ENCODE measurements at regions not wholly inside any gene's neighbourhood (a gene's known extent, or its start where the extent isn't known, plus 50 kb on each side); places are given as distances from the start of the nearest gene placed in this dataset.

DNA sequence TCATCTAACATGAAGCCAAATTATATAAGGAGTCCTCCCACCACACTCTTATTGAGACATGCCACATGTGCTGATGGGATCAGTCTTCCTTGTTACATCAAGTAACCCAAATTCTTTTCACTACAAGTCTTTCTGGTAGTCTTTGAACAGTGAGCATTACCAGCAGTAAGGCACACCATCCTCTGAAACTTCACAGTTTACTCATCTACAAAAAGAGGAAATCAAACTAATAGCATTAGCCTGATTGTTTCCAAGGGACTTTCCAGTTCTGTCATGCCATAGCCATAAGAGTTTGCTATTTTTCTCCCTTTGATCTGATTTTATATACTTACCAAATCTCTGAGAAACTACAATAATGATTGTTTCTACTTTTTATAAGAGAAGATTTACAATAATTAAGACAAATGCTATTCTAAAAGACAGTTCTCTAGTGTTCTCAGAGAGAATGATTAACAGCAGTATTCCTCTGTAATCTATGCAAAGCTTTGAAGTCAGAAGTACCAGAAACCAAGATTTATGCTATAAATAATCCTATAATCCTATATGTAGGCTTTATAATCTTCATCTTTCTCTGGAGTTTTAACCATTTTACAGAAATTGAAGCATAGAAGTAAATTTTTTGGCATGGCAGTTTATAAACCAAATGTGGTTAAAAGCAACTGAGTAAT, 166.2 kb upstream of the ACO1 start:
- Mint-ChIP-seq H3K27me3 (ENCODE audit: low read depth) (no peaks in the 10 kb centered on the region), H3K9me3 (peaks cover 17% of the 10 kb centered on the region), H3K4me3 (no peak overlapping the region), H3K4me1 (peaks cover 6% of the 10 kb centered on the region), H3K27ac (no peak overlapping the region), H3K36me3 (ENCODE audit: low read depth) (no peaks in the 10 kb centered on the region)
- TF ChIP-seq CTCF (IDR thresholded peaks at IDR 0.05; ENCODE audit: unreplicated experiment in 3 of 3), result no peak

GRCh38 chr9:32220750-32221149, 163.7 kb upstream of the ACO1 start:
- Mint-ChIP-seq H3K4me1 (peaks cover 6% of the 10 kb centered on the region), H3K4me3 (no peak overlapping the region), H3K27me3 (ENCODE audit: low read depth) (no peaks in the 10 kb centered on the region), H3K27ac (no peak overlapping the region), H3K9me3 (peaks cover 10% of the 10 kb centered on the region), H3K36me3 (ENCODE audit: low read depth) (no peaks in the 10 kb centered on the region)
- TF ChIP-seq CTCF (IDR thresholded peaks at IDR 0.05; ENCODE audit: unreplicated experiment in 3 of 3), result no peak

- Mint-ChIP-seq H3K4me1 (no peaks in the 10 kb centered on the region), H3K27ac (no peak overlapping the region), H3K36me3 (ENCODE audit: low read depth) (no peaks in the 10 kb centered on the region), H3K9me3 (peaks cover 14% of the 10 kb centered on the region), H3K4me3 (no peak overlapping the region), H3K27me3 (ENCODE audit: low read depth) (no peaks in the 10 kb centered on the region)
- no peak for TF ChIP-seq CTCF (IDR thresholded peaks at IDR 0.05; ENCODE audit: unreplicated experiment in 3 of 3)
Observed at GRCh38 chr9:32234451-32234850, 150.0 kb upstream of the ACO1 start.

DNA sequence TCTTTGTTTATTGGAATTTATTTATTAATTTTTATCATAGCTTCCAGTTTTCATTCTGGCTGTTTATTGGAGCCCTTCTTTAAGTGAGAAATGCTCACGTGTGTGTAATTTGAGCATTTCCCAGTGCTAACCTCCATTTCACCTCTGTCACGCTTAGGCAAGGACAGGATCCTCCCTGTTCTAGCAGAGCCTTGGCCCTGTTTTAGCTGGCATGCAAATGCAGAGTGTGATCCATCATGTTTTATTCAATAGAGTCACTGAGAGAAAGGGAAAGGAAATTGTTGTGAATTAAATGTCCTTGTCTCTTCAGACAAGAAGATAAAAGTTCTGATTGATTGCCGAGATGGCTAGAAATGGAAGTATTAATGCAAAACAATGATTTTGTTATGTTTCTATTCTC, 137.3 kb upstream of the ACO1 start:
- Mint-ChIP-seq H3K9me3 (no peaks in the 10 kb centered on the region), H3K27me3 (ENCODE audit: low read depth) (no peaks in the 10 kb centered on the region), H3K4me3 (no peak overlapping the region), H3K4me1 (peaks cover 21% of the 10 kb centered on the region), H3K27ac (no peak overlapping the region), H3K36me3 (ENCODE audit: low read depth) (no peaks in the 10 kb centered on the region)
- no peak for TF ChIP-seq CTCF (IDR thresholded peaks at IDR 0.05; ENCODE audit: unreplicated experiment in 3 of 3)

DNA sequence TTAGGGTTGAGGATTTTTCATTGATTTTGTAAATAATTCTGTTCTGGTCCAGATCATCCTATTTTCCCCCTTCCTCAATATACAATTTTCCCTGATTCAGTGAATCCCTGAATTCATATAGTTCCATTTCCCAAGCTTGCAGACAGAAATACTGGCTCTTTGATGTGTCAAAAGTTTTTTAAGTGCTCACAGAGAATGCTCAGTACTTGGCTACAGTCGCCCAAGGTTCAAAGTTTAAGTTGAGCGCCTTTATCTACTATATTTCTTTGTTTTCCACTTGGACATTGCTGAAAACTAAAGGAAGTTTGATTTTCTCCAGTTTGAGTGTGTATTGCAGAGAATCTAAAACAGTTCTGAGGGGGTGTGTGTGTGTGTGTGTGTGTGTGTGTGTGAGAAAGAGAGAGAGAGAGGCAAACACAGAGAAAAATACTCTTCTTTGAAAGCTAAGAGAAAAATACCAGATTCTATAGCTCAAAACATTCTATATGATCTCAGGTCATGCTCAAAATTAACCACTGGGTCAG, 136.2 kb upstream of the ACO1 start:
- H3K4me3 Mint-ChIP-seq, result no peak overlapping the region
- H3K27me3 Mint-ChIP-seq (ENCODE audit: low read depth), result no peaks in the 10 kb centered on the region
- no peaks in the 10 kb centered on the region for H3K9me3 Mint-ChIP-seq
- no peaks in the 10 kb centered on the region for H3K36me3 Mint-ChIP-seq (ENCODE audit: low read depth)
- no peak overlapping the region for H3K27ac Mint-ChIP-seq
- no peak for TF ChIP-seq CTCF (IDR thresholded peaks at IDR 0.05; ENCODE audit: unreplicated experiment in 3 of 3)
- H3K4me1 Mint-ChIP-seq, result peaks cover 21% of the 10 kb centered on the region

DNA sequence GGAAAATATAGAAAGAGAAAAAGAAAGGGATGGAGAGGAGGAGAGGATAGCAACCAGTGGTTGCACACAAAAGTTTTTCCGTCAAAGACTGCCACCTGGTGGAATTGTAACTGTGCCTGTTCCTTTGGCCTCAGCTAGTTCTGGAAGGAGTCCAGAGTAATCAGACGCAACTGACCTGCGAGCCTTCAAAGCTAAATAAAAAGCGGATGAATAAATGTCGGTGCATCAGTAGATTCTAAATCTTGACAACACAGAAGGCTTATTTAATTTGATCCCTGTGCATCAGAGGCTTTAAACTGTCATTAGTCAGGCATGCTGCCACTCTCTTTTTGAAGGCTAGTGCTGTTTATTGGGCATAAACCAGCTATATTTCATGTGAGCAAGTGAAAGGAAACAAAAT, 132.9 kb upstream of the ACO1 start:
- no peak overlapping the region for H3K27ac Mint-ChIP-seq
- no peak overlapping the region for H3K4me3 Mint-ChIP-seq
- H3K4me1 Mint-ChIP-seq, result peaks cover 21% of the 10 kb centered on the region

More for the DNA sequence above, 132.9 kb upstream of the ACO1 start:
- Mint-ChIP-seq H3K36me3 (ENCODE audit: low read depth) (no peaks in the 10 kb centered on the region), H3K9me3 (peaks cover 6% of the 10 kb centered on the region), H3K27me3 (ENCODE audit: low read depth) (no peaks in the 10 kb centered on the region)
- peak; percentile 75 to 86 (median 84) for TF ChIP-seq CTCF (IDR thresholded peaks at IDR 0.05; ENCODE audit: unreplicated experiment in 3 of 3)
